ENCODE measurements at regions not wholly inside any gene's neighbourhood (a gene's known extent, or its start where the extent isn't known, plus 50 kb on each side); places are given as distances from the start of the nearest gene placed in this dataset.

GRCh38 chr21:17406202-17406601 lies 106.6 kb upstream of the CXADR start:
- H3K27ac Mint-ChIP-seq: no peak overlapping the region
- H3K36me3 Mint-ChIP-seq (ENCODE audit: low read depth): no peaks in the 10 kb centered on the region
- peaks cover 17% of the 10 kb centered on the region for H3K9me3 Mint-ChIP-seq
- no peaks in the 10 kb centered on the region for H3K27me3 Mint-ChIP-seq
- no peak overlapping the region for H3K4me3 Mint-ChIP-seq
- no peaks in the 10 kb centered on the region for H3K4me1 Mint-ChIP-seq (ENCODE audit: low read depth)
- intact Hi-C loops (cut with micrococcal nuclease): no loop called here

GRCh38 chr21:17414766-17415165 lies 98.1 kb upstream of the CXADR start:
- Mint-ChIP-seq H3K4me1 (ENCODE audit: low read depth) (no peaks in the 10 kb centered on the region), H3K27me3 (peaks cover 9% of the 10 kb centered on the region), H3K9me3 (peaks cover 9% of the 10 kb centered on the region), H3K36me3 (ENCODE audit: low read depth) (no peaks in the 10 kb centered on the region), H3K27ac (no peak overlapping the region), H3K4me3 (no peak overlapping the region)
- intact Hi-C loops (cut with micrococcal nuclease): no loop called here

- H3K27ac Mint-ChIP-seq: no peak overlapping the region
- no peaks in the 10 kb centered on the region for H3K36me3 Mint-ChIP-seq (ENCODE audit: low read depth)
- peaks cover 9% of the 10 kb centered on the region for H3K27me3 Mint-ChIP-seq
Observed at GRCh38 chr21:17416139-17416538, 96.7 kb upstream of the CXADR start.

GRCh38 chr21:17422931-17423330 lies 89.9 kb upstream of the CXADR start:
- Mint-ChIP-seq H3K9me3 (no peaks in the 10 kb centered on the region), H3K27ac (no peak overlapping the region), H3K4me1 (ENCODE audit: low read depth) (no peaks in the 10 kb centered on the region), H3K27me3 (peaks cover 7% of the 10 kb centered on the region), H3K36me3 (ENCODE audit: low read depth) (no peaks in the 10 kb centered on the region), H3K4me3 (no peak overlapping the region)
- intact Hi-C loops (cut with micrococcal nuclease): no loop called here

More at GRCh38 chr21:17416139-17416538, 96.7 kb upstream of the CXADR start:
- H3K9me3 Mint-ChIP-seq: peaks cover 9% of the 10 kb centered on the region
- intact Hi-C loops (cut with micrococcal nuclease): no loop called here
- no peak overlapping the region for H3K4me3 Mint-ChIP-seq
- H3K4me1 Mint-ChIP-seq (ENCODE audit: low read depth): no peaks in the 10 kb centered on the region

- Mint-ChIP-seq H3K27ac (no peak overlapping the region), H3K27me3 (peaks cover 7% of the 10 kb centered on the region), H3K36me3 (ENCODE audit: low read depth) (no peaks in the 10 kb centered on the region), H3K4me3 (no peak overlapping the region), H3K9me3 (no peaks in the 10 kb centered on the region), H3K4me1 (ENCODE audit: low read depth) (no peaks in the 10 kb centered on the region)
- intact Hi-C loops (cut with micrococcal nuclease): no loop called here
Observed at GRCh38 chr21:17427157-17427556, 85.7 kb upstream of the CXADR start.

- no peaks in the 10 kb centered on the region for H3K4me1 Mint-ChIP-seq (ENCODE audit: low read depth)
- peaks cover 7% of the 10 kb centered on the region for H3K27me3 Mint-ChIP-seq
- intact Hi-C loops (cut with micrococcal nuclease): no loop called here
- no peak overlapping the region for H3K4me3 Mint-ChIP-seq
- H3K27ac Mint-ChIP-seq: no peak overlapping the region
- no peaks in the 10 kb centered on the region for H3K9me3 Mint-ChIP-seq
- no peaks in the 10 kb centered on the region for H3K36me3 Mint-ChIP-seq (ENCODE audit: low read depth)
Observed at GRCh38 chr21:17427831-17428483, 84.9 kb upstream of the CXADR start.

- Mint-ChIP-seq H3K4me3 (no peak overlapping the region), H3K36me3 (ENCODE audit: low read depth) (no peaks in the 10 kb centered on the region), H3K4me1 (ENCODE audit: low read depth) (no peaks in the 10 kb centered on the region), H3K9me3 (no peaks in the 10 kb centered on the region), H3K27me3 (peaks cover 7% of the 10 kb centered on the region), H3K27ac (no peak overlapping the region)
- intact Hi-C loops (cut with micrococcal nuclease): no loop called here
Observed at GRCh38 chr21:17428484-17428869, 84.4 kb upstream of the CXADR start.

GRCh38 chr21:17428980-17429379 lies 83.9 kb upstream of the CXADR start:
- intact Hi-C loops (cut with micrococcal nuclease): no loop called here
- Mint-ChIP-seq H3K9me3 (no peaks in the 10 kb centered on the region), H3K4me3 (no peak overlapping the region), H3K4me1 (ENCODE audit: low read depth) (no peaks in the 10 kb centered on the region), H3K27me3 (peaks cover 7% of the 10 kb centered on the region), H3K36me3 (ENCODE audit: low read depth) (no peaks in the 10 kb centered on the region), H3K27ac (no peak overlapping the region)

- Mint-ChIP-seq H3K4me1 (ENCODE audit: low read depth) (no peaks in the 10 kb centered on the region), H3K4me3 (no peak overlapping the region), H3K27ac (no peak overlapping the region), H3K36me3 (ENCODE audit: low read depth) (no peaks in the 10 kb centered on the region), H3K27me3 (peaks cover 4% of the 10 kb centered on the region), H3K9me3 (no peaks in the 10 kb centered on the region)
- intact Hi-C loops (cut with micrococcal nuclease): no loop called here
Observed at GRCh38 chr21:17429936-17430335, 82.9 kb upstream of the CXADR start.

- Mint-ChIP-seq H3K36me3 (ENCODE audit: low read depth) (no peaks in the 10 kb centered on the region), H3K9me3 (no peaks in the 10 kb centered on the region), H3K4me3 (no peak overlapping the region), H3K4me1 (ENCODE audit: low read depth) (peaks cover 2% of the 10 kb centered on the region), H3K27ac (no peak overlapping the region), H3K27me3 (peaks cover 7% of the 10 kb centered on the region)
- intact Hi-C loops (cut with micrococcal nuclease): no loop called here
Observed at GRCh38 chr21:17432732-17433057, 80.1 kb upstream of the CXADR start.

- intact Hi-C loops (cut with micrococcal nuclease): no loop called here
- Mint-ChIP-seq H3K27me3 (peaks cover 12% of the 10 kb centered on the region), H3K36me3 (ENCODE audit: low read depth) (no peaks in the 10 kb centered on the region)
Observed at GRCh38 chr21:17433730-17434129, 79.1 kb upstream of the CXADR start.

GRCh38 chr21:17435565-17436543 lies 77.0 kb upstream of the CXADR start:
- H3K9me3 Mint-ChIP-seq: no peaks in the 10 kb centered on the region
- H3K4me3 Mint-ChIP-seq: no peak overlapping the region
- peaks cover 7% of the 10 kb centered on the region for H3K4me1 Mint-ChIP-seq (ENCODE audit: low read depth)
- intact Hi-C loops (cut with micrococcal nuclease): no loop called here
- H3K27ac Mint-ChIP-seq: no peak overlapping the region
- peaks cover 21% of the 10 kb centered on the region for H3K27me3 Mint-ChIP-seq
- no peaks in the 10 kb centered on the region for H3K36me3 Mint-ChIP-seq (ENCODE audit: low read depth)

More at GRCh38 chr21:17433730-17434129, 79.1 kb upstream of the CXADR start:
- Mint-ChIP-seq H3K27ac (no peak overlapping the region), H3K9me3 (no peaks in the 10 kb centered on the region), H3K4me3 (no peak overlapping the region), H3K4me1 (ENCODE audit: low read depth) (peaks cover 7% of the 10 kb centered on the region)

- Mint-ChIP-seq H3K36me3 (ENCODE audit: low read depth) (no peaks in the 10 kb centered on the region), H3K4me3 (no peak overlapping the region), H3K9me3 (no peaks in the 10 kb centered on the region), H3K27me3 (peaks cover 21% of the 10 kb centered on the region), H3K27ac (no peak overlapping the region), H3K4me1 (ENCODE audit: low read depth) (peaks cover 7% of the 10 kb centered on the region)
- intact Hi-C loops (cut with micrococcal nuclease): no loop called here
Observed at GRCh38 chr21:17436626-17437111, 76.2 kb upstream of the CXADR start.

- Mint-ChIP-seq H3K27me3 (peaks cover 21% of the 10 kb centered on the region), H3K36me3 (ENCODE audit: low read depth) (no peaks in the 10 kb centered on the region), H3K27ac (no peak overlapping the region), H3K4me1 (ENCODE audit: low read depth) (peaks cover 7% of the 10 kb centered on the region), H3K4me3 (no peak overlapping the region), H3K9me3 (no peaks in the 10 kb centered on the region)
- intact Hi-C loops (cut with micrococcal nuclease): no loop called here
Observed at GRCh38 chr21:17438635-17439034, 74.2 kb upstream of the CXADR start.

All from dendritic cell treated with granulocyte-macrophage colony-stimulating factor and Interleukin-4, amounts not matched to agents 40 ng/mL and 50 ng/mL, for 4 days (primary cell).